GM18909 (cell line): ENCODE measurements at regions not wholly inside any gene's neighbourhood (a gene's known extent, or its start where the extent isn't known, plus 50 kb on each side); places are given as distances from the start of the nearest gene placed in this dataset.

ENCODE experiments used
- ATAC-seq: cut with Tn5 transposase; IDR thresholded peaks from one replicate; pipeline ENCODE4 v1.9.1; 2021; ENCODE audit warnings: mild to moderate bottlenecking; ENCODE audit not compliant: unreplicated experiment, poor library complexity

GRCh38 chr15:93418566-93418965 is 329.6 kb upstream of the RGMA start:
- ATAC-seq: no peak

GRCh38 chr15:93417631-93418030 is 328.6 kb upstream of the RGMA start:
- ATAC-seq: no peak

GRCh38 chr15:93417156-93417555 is 328.1 kb upstream of the RGMA start:
- ATAC-seq: no peak

- no peak for ATAC-seq
These were observed 326.6 kb upstream of the RGMA start for GRCh38 chr15:93415576-93415975.

- ATAC-seq: no peak
These were observed 325.7 kb upstream of the RGMA start for GRCh38 chr15:93414576-93415231.

GRCh38 chr15:93413745-93414144 is 324.7 kb upstream of the RGMA start:
- ATAC-seq: no peak

GRCh38 chr15:93399121-93399520 is 310.1 kb upstream of the RGMA start:
- no peak for ATAC-seq

- ATAC-seq: no peak
These were observed 300.2 kb upstream of the RGMA start for GRCh38 chr15:93389211-93389610.

GRCh38 chr15:93384886-93385285 is 295.9 kb upstream of the RGMA start:
- no peak for ATAC-seq

- no peak for ATAC-seq
These were observed 293.3 kb upstream of the RGMA start for GRCh38 chr15:93382200-93382820.

- ATAC-seq: no peak
These were observed 289.5 kb upstream of the RGMA start for GRCh38 chr15:93378558-93378957.

GRCh38 chr15:93372865-93373223 is 283.8 kb upstream of the RGMA start:
- no peak for ATAC-seq

GRCh38 chr15:93372208-93372864 is 283.3 kb upstream of the RGMA start:
- no peak for ATAC-seq

GRCh38 chr15:93366387-93367100 is 277.5 kb upstream of the RGMA start:
- no peak for ATAC-seq

GRCh38 chr15:93362821-93363220 is 273.8 kb upstream of the RGMA start:
- no peak for ATAC-seq

GRCh38 chr15:93362203-93362602 is 273.2 kb upstream of the RGMA start:
- no peak for ATAC-seq

GRCh38 chr15:93361703-93362102 is 272.7 kb upstream of the RGMA start:
- no peak for ATAC-seq

GRCh38 chr15:93360976-93361375 is 272.0 kb upstream of the RGMA start:
- no peak for ATAC-seq

- ATAC-seq: no peak
These were observed 271.3 kb upstream of the RGMA start for GRCh38 chr15:93360318-93360717.

- ATAC-seq: no peak
These were observed 270.6 kb upstream of the RGMA start for GRCh38 chr15:93359425-93360131.

GRCh38 chr15:93359060-93359408 is 270.0 kb upstream of the RGMA start:
- no peak for ATAC-seq
